Osteoblast (primary cell): ENCODE measurements at regions not wholly inside any gene's neighbourhood (a gene's known extent, or its start where the extent isn't known, plus 50 kb on each side); places are given as distances from the start of the nearest gene placed in this dataset.

ENCODE experiments used
- DNase-seq: peaks from one replicate; pipeline ENCODE4 v3.0.0; 2011; ENCODE audit warnings: low spot score, mixed read lengths; ENCODE audit not compliant: insufficient read length; ENCODE audit errors: missing footprints
- H2AFZ ChIP-seq: 2 replicates; pipeline ENCODE4 v1.6.0; 2011; ENCODE audit warnings: mild to moderate bottlenecking, low read length
- H3K27ac ChIP-seq: 2 replicates; pipeline ENCODE4 v1.5.1; 2011; ENCODE audit warnings: mild to moderate bottlenecking, low read depth, low read length, moderate library complexity
- H3K27me3 ChIP-seq: 2 replicates; pipeline ENCODE4 v1.6.0; 2012; ENCODE audit warnings: mild to moderate bottlenecking, control low read depth, inconsistent platforms, low read length, moderate library complexity; ENCODE audit not compliant: insufficient read depth
- H3K36me3 ChIP-seq: 2 replicates; pipeline ENCODE4 v1.5.1; 2011; ENCODE audit warnings: mild to moderate bottlenecking, low read length, control low read depth, moderate library complexity; ENCODE audit not compliant: insufficient read depth
- H3K4me1 ChIP-seq: 2 replicates; pipeline ENCODE4 v1.5.1; 2011; ENCODE audit warnings: mild to moderate bottlenecking, low read length, control low read depth, moderate library complexity; ENCODE audit not compliant: insufficient read depth
- H3K4me2 ChIP-seq: 2 replicates; pipeline ENCODE4 v1.6.0; 2011; ENCODE audit warnings: mild to moderate bottlenecking, low read length; ENCODE audit not compliant: insufficient read depth
- H3K4me3 ChIP-seq: fragments of 200-600 bp; sonication (generic); 3 replicates; pipeline ENCODE4 v1.5.1; 2012; ENCODE audit warnings: mild to moderate bottlenecking, low read length, inconsistent platforms; ENCODE audit not compliant: insufficient read depth
- H3K79me2 ChIP-seq: 2 replicates; pipeline ENCODE4 v1.6.0; 2012; ENCODE audit warnings: mild to moderate bottlenecking, low read length, control low read depth, inconsistent platforms; ENCODE audit not compliant: insufficient read depth
- H3K9me3 ChIP-seq: 2 replicates; pipeline ENCODE4 v1.5.1; 2011; ENCODE audit warnings: low read depth, low read length, control low read depth
- H4K20me1 ChIP-seq: 2 replicates; pipeline ENCODE4 v1.6.0; 2012; ENCODE audit warnings: mild to moderate bottlenecking, low read length, control low read depth; ENCODE audit not compliant: insufficient read depth
- TF ChIP-seq, protein P1 (sequence below): IDR thresholded peaks from 2 replicates; pipeline ENCODE4 v1.5.1; 2011; ENCODE audit warnings: mild to moderate bottlenecking, low read depth, low read length, moderate library complexity; ENCODE audit errors: extremely low read depth

DNA sequence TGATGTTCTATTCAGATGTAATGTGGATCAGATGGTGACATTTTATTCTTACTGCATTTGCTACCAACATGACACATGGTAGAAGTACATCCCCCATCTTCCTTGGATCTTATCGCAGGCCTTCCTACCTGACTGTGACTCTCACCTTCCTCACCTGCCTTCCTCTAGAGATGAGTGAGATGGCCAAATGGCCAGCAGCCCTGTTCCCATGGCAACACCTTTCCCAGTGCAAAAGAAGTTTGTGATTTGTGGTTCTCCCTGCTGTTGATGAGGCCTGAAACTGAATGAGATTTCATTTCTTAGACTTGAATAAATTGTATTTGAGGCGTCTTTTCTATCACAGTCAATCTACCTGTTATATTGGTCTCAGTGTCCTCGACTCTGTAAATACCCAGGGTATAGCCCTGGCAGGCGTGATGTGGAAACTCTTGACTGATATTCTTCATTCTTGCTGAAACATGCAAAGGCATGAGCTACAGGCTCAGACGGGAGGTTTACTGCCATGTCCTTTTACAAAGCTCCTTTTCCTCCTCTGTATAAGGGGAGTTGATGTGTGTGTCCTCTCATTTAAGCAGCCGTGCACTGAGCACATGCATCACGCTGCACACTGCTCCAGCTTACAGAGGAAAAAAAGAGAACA is 440.7 kb upstream of the AKR1E2 start:
- peak overlapping the region; percentile 7 for H2AFZ ChIP-seq
- H3K4me1 ChIP-seq: peaks cover 15% of the 10 kb centered on the region
- H3K79me2 ChIP-seq: no peaks in the 10 kb centered on the region
- no peaks in the 10 kb centered on the region for H4K20me1 ChIP-seq
- H3K9me3 ChIP-seq: no peaks in the 10 kb centered on the region
- no peak overlapping the region for H3K27ac ChIP-seq
- no peaks in the 10 kb centered on the region for H3K36me3 ChIP-seq
- no peak overlapping the region for H3K4me2 ChIP-seq
- H3K27me3 ChIP-seq: no peaks in the 10 kb centered on the region
- no peak for DNase-seq
- TF ChIP-seq, protein P1, sequence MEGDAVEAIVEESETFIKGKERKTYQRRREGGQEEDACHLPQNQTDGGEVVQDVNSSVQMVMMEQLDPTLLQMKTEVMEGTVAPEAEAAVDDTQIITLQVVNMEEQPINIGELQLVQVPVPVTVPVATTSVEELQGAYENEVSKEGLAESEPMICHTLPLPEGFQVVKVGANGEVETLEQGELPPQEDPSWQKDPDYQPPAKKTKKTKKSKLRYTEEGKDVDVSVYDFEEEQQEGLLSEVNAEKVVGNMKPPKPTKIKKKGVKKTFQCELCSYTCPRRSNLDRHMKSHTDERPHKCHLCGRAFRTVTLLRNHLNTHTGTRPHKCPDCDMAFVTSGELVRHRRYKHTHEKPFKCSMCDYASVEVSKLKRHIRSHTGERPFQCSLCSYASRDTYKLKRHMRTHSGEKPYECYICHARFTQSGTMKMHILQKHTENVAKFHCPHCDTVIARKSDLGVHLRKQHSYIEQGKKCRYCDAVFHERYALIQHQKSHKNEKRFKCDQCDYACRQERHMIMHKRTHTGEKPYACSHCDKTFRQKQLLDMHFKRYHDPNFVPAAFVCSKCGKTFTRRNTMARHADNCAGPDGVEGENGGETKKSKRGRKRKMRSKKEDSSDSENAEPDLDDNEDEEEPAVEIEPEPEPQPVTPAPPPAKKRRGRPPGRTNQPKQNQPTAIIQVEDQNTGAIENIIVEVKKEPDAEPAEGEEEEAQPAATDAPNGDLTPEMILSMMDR: no peak
- no peak overlapping the region for H3K4me3 ChIP-seq

DNA sequence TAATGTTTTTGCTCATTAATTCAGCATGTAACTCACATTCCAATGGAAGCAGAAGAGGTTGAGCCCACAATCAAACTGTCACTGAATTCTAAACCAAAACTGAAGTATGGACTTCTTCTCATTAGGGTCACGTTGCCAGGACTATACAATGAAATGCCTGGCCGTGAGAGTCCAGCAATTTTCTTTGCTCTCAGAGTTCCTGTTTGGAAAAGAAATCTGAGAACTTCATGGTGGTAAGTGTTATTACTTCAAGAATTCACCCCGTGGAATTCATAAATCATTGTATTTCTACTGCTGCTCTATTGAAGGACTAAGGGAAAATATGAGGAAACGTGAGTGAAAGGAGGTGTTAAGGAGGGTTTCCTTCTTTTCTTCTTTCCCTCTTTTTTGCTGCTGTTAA is 441.8 kb upstream of the AKR1E2 start:
- peak; percentile 65 for DNase-seq
- H4K20me1 ChIP-seq: no peaks in the 10 kb centered on the region
- H3K36me3 ChIP-seq: no peaks in the 10 kb centered on the region
- peak overlapping the region; percentile 86 for H2AFZ ChIP-seq
- H3K79me2 ChIP-seq: no peaks in the 10 kb centered on the region
- peak overlapping the region; percentile 81 for H3K4me2 ChIP-seq
- H3K4me1 ChIP-seq: peaks cover 15% of the 10 kb centered on the region
- H3K27ac ChIP-seq: peak overlapping the region; percentile 68
- peak overlapping the region; percentile 62 for H3K4me3 ChIP-seq
- no peaks in the 10 kb centered on the region for H3K27me3 ChIP-seq
- TF ChIP-seq, protein P1: no peak
- H3K9me3 ChIP-seq: no peaks in the 10 kb centered on the region

GRCh38 chr10:4383651-4384098 is 442.3 kb upstream of the AKR1E2 start:
- Histone ChIP-seq H3K36me3 (no peaks in the 10 kb centered on the region), H2AFZ (peak overlapping the region; percentile 86), H3K4me1 (peaks cover 15% of the 10 kb centered on the region), H3K4me3 (peak overlapping the region; percentile 62), H4K20me1 (no peaks in the 10 kb centered on the region), H3K27ac (peak overlapping the region; percentile 68), H3K27me3 (no peaks in the 10 kb centered on the region), H3K4me2 (peak overlapping the region; percentile 81), H3K79me2 (no peaks in the 10 kb centered on the region), H3K9me3 (no peaks in the 10 kb centered on the region)
- DNase-seq: peak; percentile 59
- TF ChIP-seq, protein P1: no peak

GRCh38 chr10:4382811-4383210 is 443.2 kb upstream of the AKR1E2 start:
- Histone ChIP-seq H3K4me2 (no peak overlapping the region), H3K27me3 (no peaks in the 10 kb centered on the region), H3K36me3 (no peaks in the 10 kb centered on the region), H3K79me2 (no peaks in the 10 kb centered on the region), H3K9me3 (no peaks in the 10 kb centered on the region), H4K20me1 (no peaks in the 10 kb centered on the region), H3K27ac (no peak overlapping the region), H3K4me1 (peaks cover 15% of the 10 kb centered on the region), H3K4me3 (no peak overlapping the region), H2AFZ (no peak overlapping the region)
- TF ChIP-seq, protein P1: no peak
- DNase-seq: no peak
